HG03378 (cell line): ENCODE measurements at regions not wholly inside any gene's neighbourhood (a gene's known extent, or its start where the extent isn't known, plus 50 kb on each side); places are given as distances from the start of the nearest gene placed in this dataset.
"Not testable (repeated sequence)": the region's sequence is repeated elsewhere in the genome, so short reads cannot be mapped to it uniquely, and the experiment has no call there.

Source experiments
- ATAC-seq: cut with Tn5 transposase; IDR thresholded peaks from one replicate; pipeline ENCODE4 v1.9.1; 2021; ENCODE audit warnings: mild to moderate bottlenecking, moderate library complexity; ENCODE audit not compliant: unreplicated experiment

- no peak for ATAC-seq
Measured at GRCh38 chr14:83251402-83251801, 1717.7 kb upstream of the SEL1L start.

GRCh38 chr14:83253870-83254269 is 1720.2 kb upstream of the SEL1L start:
- ATAC-seq, result no peak

DNA sequence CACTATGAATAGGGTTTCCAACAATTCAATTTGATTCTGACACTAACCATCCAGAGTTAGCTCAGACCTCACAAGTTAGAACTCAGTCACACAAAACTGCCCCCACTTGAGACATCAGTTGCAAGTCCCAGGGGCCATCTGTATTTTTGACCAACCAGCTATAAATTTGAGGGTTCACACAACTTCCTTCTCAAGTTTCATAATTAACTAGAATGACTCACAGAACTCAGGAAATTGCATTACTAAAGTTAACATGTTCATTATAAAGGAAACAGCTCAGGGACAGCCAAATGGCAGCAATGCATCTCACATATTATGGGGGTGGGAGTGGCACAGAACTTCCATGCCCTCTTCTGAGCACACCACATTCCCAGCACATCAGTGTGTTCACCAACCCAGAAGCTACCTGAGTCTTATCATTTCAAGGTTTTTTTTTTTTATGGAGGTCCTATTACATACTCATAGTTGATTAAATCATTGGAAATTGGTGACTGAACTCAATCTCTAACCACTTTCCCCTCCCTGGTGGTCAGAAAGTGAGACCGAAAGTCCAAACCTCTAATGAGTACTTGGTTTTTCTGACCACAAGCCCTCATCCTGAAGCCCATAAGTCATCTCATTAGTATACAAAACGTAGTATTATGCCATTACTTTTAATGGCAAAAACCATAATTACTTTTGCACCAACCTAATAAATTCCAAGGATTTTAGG is 1721.5 kb upstream of the SEL1L start:
- peak; percentile 61 for ATAC-seq

DNA sequence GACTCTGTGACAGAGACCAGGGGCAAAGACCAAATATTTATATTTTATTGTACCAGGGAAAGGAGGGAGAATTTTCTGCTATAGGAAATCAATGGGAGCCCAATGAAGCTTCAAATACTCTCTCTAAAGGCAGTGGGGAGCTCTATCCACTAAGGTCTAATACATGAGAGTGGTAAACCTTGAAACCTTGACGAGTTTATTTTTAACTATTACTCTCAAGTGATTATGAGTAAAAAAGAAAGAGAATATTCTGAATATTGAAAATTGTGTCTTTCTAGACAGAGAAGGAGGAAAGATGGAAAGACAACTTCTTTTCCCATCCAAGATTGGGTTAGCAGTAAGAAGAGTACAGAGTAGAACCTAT is 1722.1 kb upstream of the SEL1L start:
- ATAC-seq, result peak; percentile 42

GRCh38 chr14:83257466-83258439 is 1724.1 kb upstream of the SEL1L start:
- no peak for ATAC-seq

DNA sequence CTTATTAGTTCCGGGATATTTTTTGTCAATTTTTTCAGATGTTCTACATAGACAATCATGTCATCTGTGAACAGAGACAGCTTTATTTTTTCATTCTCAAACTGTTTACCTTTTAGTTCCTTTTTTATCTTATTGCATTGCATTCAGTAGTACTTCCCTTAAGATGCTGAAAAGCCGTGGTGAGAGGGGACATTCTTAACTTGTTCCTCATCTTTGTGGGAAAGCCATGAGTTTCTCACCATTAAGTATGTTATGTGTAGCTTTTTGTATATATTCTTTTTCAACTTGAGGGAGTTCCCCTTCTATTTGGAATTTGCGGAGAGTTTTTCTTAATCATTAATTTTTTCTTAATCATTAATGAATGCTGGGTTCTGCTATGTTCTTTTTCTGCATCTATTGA is 1727.1 kb upstream of the SEL1L start:
- ATAC-seq, result no peak

- no peak for ATAC-seq
Measured at GRCh38 chr14:83269583-83269982, 1735.9 kb upstream of the SEL1L start.

- no peak for ATAC-seq
Measured at GRCh38 chr14:83271663-83272062, 1738.0 kb upstream of the SEL1L start.

DNA sequence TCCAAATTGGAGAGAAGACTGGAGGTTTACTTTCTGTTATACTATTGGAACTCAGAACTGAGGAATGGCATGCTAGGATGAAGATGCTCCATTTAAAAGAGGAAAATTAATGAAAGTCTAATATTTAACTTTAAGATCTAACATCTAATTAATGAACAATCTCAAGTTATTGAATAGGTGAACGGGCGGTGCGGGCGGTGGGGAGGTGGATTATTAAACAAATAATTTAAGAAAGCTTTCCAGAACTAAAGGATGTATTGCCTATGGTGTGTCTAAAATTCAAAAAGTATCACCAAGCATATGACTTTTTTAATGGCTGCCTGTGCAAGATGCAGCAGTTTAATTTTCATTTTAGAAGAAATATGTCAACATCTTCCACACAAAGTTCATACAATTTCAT is 1747.1 kb upstream of the SEL1L start:
- no peak for ATAC-seq

- ATAC-seq, result no peak
Measured at GRCh38 chr14:83282706-83283105, 1749.1 kb upstream of the SEL1L start.

DNA sequence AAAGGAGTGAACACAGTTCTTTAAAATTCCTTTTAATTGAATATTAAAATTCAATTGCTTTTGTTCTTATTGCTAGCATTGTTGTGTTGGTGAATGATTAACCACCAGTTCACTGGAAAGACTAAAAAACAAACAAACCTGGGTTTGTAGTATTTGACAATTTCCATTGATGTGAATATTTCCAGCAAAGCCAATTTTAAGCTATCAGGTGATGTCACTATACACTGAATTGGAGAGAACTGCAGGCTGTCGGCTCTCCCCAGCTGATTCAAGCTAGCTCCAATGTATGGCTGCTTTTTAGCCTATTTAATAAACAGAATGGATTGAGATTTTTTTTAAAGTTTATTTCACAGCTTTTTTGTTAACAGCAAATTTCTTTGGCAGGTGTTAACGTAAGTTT is 1753.6 kb upstream of the SEL1L start:
- no peak for ATAC-seq

GRCh38 chr14:83289390-83289789 is 1755.7 kb upstream of the SEL1L start:
- no peak for ATAC-seq

DNA sequence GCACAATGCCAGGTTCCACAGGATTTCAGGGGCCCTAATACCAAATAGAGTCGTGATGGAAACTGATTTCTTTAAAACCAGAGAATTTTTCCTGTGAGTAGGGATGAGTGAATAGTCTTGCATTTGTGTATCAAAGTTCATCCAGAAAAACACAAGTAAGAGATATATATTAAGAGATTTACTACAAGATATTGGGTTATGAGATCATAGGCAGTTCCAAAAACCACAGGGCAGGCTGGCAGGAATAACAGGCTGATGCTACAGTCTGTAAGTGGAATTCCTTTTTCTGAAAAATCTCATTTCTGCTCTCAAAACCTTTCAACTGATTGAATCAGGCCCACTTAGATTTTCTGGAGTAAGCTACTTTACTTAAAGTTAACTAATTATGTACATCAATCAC is 1756.2 kb upstream of the SEL1L start:
- ATAC-seq, result no peak

DNA sequence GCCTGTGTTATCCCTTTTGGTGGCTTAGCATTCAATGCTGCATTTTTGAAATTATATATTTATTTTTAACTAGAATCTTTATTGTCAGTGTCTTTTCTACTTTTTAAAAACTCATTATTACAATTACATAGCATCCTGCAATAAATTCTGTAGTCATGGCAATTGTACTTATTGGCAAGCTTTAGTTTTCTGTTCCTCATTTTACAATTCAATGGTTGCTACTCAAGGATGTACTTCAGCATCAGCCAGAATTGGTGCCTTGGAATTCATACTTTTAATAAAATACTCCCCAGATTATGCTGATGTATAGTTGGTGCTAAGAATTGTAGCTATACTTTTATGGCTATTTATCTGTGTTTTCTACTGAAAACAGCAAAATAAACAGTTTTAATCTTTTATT is 1756.8 kb upstream of the SEL1L start:
- ATAC-seq, result no peak

DNA sequence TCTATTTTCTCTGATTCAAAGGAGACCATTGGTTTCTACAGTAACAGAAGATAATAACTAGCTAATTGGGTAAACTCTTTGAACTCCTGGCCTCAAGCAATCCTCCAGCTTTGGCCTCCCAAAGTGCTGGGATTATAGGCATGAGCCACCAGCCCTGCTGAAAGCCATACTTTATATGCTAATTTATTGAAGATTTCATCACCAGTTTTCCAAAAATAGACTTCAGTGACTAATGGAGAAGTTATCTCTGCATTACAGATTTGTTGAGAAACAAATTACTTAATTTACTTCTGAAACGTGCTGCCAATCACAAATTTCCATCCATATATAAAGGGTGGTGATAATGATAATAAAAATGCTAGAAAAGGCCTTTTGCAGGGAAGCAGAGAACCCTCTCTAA is 1758.1 kb upstream of the SEL1L start:
- ATAC-seq, result no peak

GRCh38 chr14:83294941-83295340 is 1761.3 kb upstream of the SEL1L start:
- no peak for ATAC-seq

- ATAC-seq, result no peak
Measured at GRCh38 chr14:83297361-83297760, 1763.7 kb upstream of the SEL1L start.

DNA sequence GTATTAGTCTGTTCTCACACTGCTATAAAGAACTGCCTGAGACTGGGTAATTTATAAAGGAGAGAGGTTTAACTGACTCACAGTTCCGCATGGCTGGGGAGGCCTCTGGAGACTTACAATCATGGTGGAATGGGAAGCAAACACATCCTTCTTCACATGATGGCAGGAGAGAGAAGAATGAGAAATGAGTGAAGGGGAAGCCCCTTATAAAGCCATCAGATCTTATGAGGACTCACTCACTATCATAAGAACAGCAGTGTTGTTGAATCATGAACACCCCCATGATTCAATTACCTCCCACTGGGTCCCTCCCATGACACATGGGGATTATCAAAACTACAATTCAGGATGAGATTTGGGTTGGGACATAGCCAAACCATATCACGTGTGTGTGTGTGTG is 1764.4 kb upstream of the SEL1L start:
- not testable (repeated sequence) for ATAC-seq

DNA sequence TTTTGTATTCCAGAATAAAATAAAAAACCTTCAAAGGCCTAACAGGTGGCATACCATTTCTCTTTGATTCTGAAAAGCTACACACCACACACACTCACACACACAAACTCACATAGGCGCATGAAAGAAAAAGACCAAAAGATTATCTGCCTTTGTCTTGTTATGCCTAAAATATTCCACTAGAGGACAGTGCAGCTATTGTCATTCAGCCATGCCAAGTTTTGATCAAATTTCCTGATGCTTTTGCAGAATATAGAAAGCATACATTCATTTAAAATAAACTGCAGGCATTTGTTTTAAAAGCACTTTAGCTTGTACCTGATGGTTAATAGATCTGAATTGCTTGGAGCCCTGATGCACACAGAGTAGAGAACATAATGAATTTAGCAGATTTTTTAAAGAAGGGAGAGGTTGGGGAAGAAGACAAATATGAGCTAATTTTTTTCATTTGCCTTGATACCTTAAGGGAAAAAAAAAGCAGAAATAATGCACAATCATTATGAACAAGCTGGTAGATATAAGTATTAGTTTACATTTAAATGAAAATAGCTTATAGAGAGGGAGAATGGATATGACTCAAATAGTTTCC is 1766.9 kb upstream of the SEL1L start:
- ATAC-seq, result no peak

DNA sequence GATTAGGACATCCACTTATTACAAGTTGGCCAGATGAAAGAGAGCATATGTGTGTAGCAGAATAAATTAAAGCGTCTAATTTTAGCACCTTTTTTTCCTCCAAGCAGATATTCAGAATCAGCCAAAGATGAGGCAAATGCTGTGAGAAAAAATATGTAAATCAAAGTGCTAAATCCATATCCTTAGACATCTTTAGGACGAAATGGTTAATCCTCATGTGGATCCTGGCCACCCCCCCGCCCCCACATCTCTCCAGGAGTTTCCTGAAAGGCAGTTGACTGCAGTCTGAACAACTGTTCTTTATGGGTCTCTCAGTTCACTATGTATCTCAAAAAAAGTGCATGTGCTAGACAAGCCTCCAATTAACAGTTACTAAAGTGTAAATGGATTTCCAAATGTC is 1768.1 kb upstream of the SEL1L start:
- ATAC-seq, result no peak

GRCh38 chr14:83309211-83309610 is 1775.6 kb upstream of the SEL1L start:
- no peak for ATAC-seq

- no peak for ATAC-seq
Measured at GRCh38 chr14:83309833-83310232, 1776.2 kb upstream of the SEL1L start.
